ENCODE measurements at regions not wholly inside any gene's neighbourhood (a gene's known extent, or its start where the extent isn't known, plus 50 kb on each side); places are given as distances from the start of the nearest gene placed in this dataset.
"Not testable (repeated sequence)": the region's sequence is repeated elsewhere in the genome, so short reads cannot be mapped to it uniquely, and the experiment has no call there.

- H3K4me1 ChIP-seq: peaks cover 6 to 42% (median 24%) of the 10 kb centered on the region in 6 donors
- no peak overlapping the region for H3K4me3 ChIP-seq
- 56 to 78% (median 66%) methylated on average over 5 to 11 of the region's 11 CpGs for WGBS, 5 donors
- peak overlapping the region in 7 of 8 donors; percentile 75 to 85 (median 82) for H3K27ac ChIP-seq
- DNase-seq: no peak
- peaks cover 2 to 54% (median 18%) of the 10 kb centered on the region in 7 donors for H3K27me3 ChIP-seq (replicated peaks in 1 of 7)
- H3K36me3 ChIP-seq: no peaks in the 10 kb centered on the region
- no peaks in the 10 kb centered on the region for H3K9me3 ChIP-seq
- intact Hi-C loops (cut with DNase I; ENCODE audit: low total_unique reads): no loop called here
- TF ChIP-seq POLR2AphosphoS5 (IDR thresholded peaks at IDR 0.05): peak; percentile 7 to 66 (median 61)
- TF ChIP-seq POLR2A (IDR thresholded peaks at IDR 0.05): no peak
Observed at GRCh38 chr9:129548571-129549135, 72.2 kb downstream of the C9orf50 start.

DNA sequence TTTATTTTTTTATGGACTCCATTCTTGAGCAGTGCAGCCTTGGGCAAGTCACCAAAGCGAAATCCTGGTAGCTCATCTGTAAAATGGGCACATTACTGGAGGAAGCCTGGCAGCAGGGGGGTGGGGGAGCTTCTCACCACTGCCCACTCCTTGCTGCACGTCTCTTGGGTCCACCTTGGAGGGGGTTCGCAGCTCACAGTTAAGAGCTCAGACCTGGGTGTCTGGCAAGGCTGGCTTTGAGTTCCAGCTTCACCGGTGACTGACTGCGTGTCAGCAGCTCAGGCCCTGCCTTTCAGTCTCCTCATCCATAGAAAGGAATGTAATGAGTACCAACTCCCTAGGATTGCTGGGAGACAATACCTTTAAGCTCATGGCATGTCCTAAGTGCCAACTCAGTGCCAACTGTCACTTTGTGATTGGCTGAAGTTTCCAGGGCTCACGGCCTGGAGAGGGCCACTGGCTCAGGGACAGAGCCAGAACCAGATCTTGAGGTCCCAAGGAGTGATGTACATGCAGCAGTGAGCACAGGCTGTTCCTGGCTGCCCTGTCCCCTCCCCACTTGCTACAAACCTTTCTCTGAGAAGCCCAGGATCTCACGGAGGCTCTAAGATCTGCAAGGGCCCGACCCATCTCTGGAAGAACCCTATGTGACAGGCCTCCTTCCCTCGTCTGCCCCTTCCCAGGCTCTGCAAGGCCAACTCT is 72.9 kb downstream of the C9orf50 start:
- Histone ChIP-seq H3K4me3 (no peak overlapping the region), H3K27ac (peak overlapping the region in 7 of 8 donors; percentile 75 to 85 (median 82)), H3K27me3 (replicated peaks in 1 of 7) (peaks cover 2 to 52% (median 18%) of the 10 kb centered on the region in 7 donors), H3K36me3 (no peaks in the 10 kb centered on the region), H3K4me1 (peaks cover 6 to 42% (median 25%) of the 10 kb centered on the region in 6 donors), H3K9me3 (no peaks in the 10 kb centered on the region)
- no peak for DNase-seq
- WGBS, 5 donors: 77 to 88% (median 80%) methylated on average over 6 to 9 of the region's 9 CpGs
- TF ChIP-seq CTCF (IDR thresholded peaks at IDR 0.05 in 8 of 11, conservative IDR thresholded peaks at IDR 0.05 in 3 of 11) (no peak), POLR2AphosphoS5 (IDR thresholded peaks at IDR 0.05) (no peak), POLR2A (IDR thresholded peaks at IDR 0.05) (no peak)
- intact Hi-C loops (cut with DNase I; ENCODE audit: low total_unique reads): no loop called here

DNA sequence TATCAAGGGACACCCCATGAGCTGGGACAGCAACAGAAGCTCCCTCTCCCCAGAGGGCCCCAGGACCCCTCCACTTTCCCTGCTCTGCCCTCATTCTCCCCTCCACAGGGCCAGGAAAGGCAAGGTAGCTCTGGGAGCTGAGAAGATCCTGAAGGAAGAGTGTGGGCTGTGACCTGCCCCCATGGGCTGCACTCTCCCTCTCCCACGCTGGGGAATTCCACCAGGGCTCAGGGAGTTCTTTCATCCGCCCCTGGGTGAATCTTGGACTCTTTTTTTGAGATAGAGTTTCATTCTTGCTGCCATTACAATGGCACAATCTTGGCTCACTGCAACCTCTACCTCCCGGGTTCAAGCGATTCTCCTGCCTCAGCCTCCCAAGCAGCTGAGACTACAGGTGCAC is 73.8 kb downstream of the C9orf50 start:
- Histone ChIP-seq H3K27me3 (replicated peaks in 1 of 7) (peaks cover 2 to 48% (median 18%) of the 10 kb centered on the region in 7 donors), H3K4me1 (peaks cover 6 to 47% (median 29%) of the 10 kb centered on the region in 6 donors), H3K27ac (no peak overlapping the region), H3K36me3 (no peaks in the 10 kb centered on the region), H3K4me3 (no peak overlapping the region), H3K9me3 (no peaks in the 10 kb centered on the region)
- intact Hi-C loops (cut with DNase I; ENCODE audit: low total_unique reads): no loop called here
- WGBS, 5 donors: 70 to 85% (median 75%) methylated on average over 4 of the region's 4 CpGs
- TF ChIP-seq POLR2A (IDR thresholded peaks at IDR 0.05): no peak
- TF ChIP-seq POLR2AphosphoS5 (IDR thresholded peaks at IDR 0.05): no peak
- TF ChIP-seq CTCF (IDR thresholded peaks at IDR 0.05 in 8 of 11, conservative IDR thresholded peaks at IDR 0.05 in 3 of 11): no peak
- DNase-seq: no peak

DNA sequence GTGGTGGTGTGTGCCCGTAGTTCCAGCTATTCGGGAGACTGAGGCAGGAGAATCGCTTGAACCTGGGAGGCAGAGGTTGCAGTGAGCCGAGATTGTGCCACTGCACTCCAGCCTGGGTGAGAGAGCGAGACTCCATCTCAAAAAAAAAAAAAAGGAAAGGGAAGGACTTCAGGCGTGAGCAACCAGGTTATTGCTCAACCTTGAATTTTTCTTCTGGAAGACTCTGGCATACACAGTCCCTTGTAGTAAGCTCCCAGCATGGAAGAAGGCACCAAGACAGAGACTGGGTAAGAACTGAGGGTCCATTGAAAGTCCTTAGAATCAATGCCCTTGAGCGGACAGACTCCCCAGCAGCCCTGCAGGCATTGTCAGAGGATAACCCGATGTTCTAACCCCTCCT is 75.0 kb downstream of the C9orf50 start:
- H3K4me3 ChIP-seq; intact Hi-C loops (cut with DNase I; ENCODE audit: low total_unique reads); DNase-seq; H3K27ac ChIP-seq; H3K9me3 ChIP-seq; H3K36me3 ChIP-seq: not testable (repeated sequence)
- 73 to 92% (median 83%) methylated on average over 8 of the region's 8 CpGs for WGBS, 5 donors
- Histone ChIP-seq H3K27me3 (replicated peaks in 1 of 7) (peaks cover 2 to 36% (median 15%) of the 10 kb centered on the region in 7 donors), H3K4me1 (peaks cover 6 to 46% (median 29%) of the 10 kb centered on the region in 6 donors)

DNA sequence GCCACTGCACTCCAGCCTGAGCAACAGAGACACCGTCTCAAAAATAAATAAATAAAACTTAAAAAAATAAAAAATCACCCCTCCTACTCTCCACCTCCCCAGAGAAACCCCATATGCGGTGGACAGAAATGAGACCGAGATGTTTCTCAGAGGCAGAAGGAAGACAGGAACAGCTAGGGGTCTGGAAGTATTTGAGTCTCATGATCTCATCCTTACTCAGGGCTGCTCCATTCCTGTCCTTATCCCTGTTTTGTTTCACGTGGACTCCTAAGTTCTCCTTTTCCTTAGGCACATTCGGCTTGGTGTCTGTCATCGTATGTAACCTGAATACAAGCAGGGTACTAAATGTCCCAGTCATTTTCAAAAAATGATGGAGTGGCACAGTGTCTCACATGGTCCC is 76.1 kb downstream of the C9orf50 start:
- peaks cover 6 to 34% (median 20%) of the 10 kb centered on the region in 6 donors for H3K4me1 ChIP-seq
- H3K27me3 ChIP-seq (replicated peaks in 1 of 7): peaks cover 2 to 25% (median 4%) of the 10 kb centered on the region in 7 donors
- H3K36me3 ChIP-seq: no peaks in the 10 kb centered on the region
- 74 to 82% (median 79%) methylated on average over 6 of the region's 6 CpGs for WGBS, 5 donors
- H3K27ac ChIP-seq: no peak overlapping the region
- TF ChIP-seq POLR2A (IDR thresholded peaks at IDR 0.05) (no peak), POLR2AphosphoS5 (IDR thresholded peaks at IDR 0.05) (no peak)
- H3K9me3 ChIP-seq: peaks cover 0 to 7% (median under 1%) of the 10 kb centered on the region in 8 donors
- no peak overlapping the region for H3K4me3 ChIP-seq
- no peak for DNase-seq
- intact Hi-C loops (cut with DNase I; ENCODE audit: low total_unique reads): no loop called here
